CD4-positive, alpha-beta T cell (primary cell): ENCODE measurements at regions not wholly inside any gene's neighbourhood (a gene's known extent, or its start where the extent isn't known, plus 50 kb on each side); places are given as distances from the start of the nearest gene placed in this dataset.

Experiments used
- ATAC-seq: fragments of 200-7000 bp; cut with Tn5 transposase; one replicate; pipeline ENCODE4 v1.10.0; 2022; ENCODE audit warnings: mild to moderate bottlenecking; ENCODE audit not compliant: poor library complexity
- CTCF ChIA-PET: fragments of 350-600 bp; sonication (Branson Sonifier 250); formaldehyde crosslinking; loops from one replicate; lab custom pipeline; 2021; ENCODE audit warnings: antibody characterized with exemption, inconsistent platforms; lab: Charles Lee
- POLR2A ChIA-PET: fragments of 350-600 bp; sonication (Branson Sonifier 250); formaldehyde crosslinking; loops from one replicate; lab custom pipeline; 2021; ENCODE audit warnings: antibody characterized with exemption, inconsistent platforms; lab: Charles Lee
- DNase-seq, 14 experiments: peaks; one replicate each; pipeline ENCODE4 v3.0.0-alpha.2; 2013 to 2020; ENCODE audit warnings: mixed read lengths in 2 of 14
- H3K27ac ChIP-seq, 2 donors: one replicate each; pipeline versions ENCODE4 v1.5.1 to v1.7.0; 2013; ENCODE audit warnings: low read length in 2 of 2, low read depth in 1 of 2, mild to moderate bottlenecking in 1 of 2
- H3K27me3 ChIP-seq, 2 experiments: 1 replicate in 1 of 2; 2 replicates in 1 of 2; pipeline versions ENCODE4 v1.6.1 to v1.7.0; 2013; ENCODE audit warnings: low read length in 2 of 2, control low read depth in 1 of 2, mild to moderate bottlenecking in 1 of 2, moderate library complexity in 1 of 2; ENCODE audit not compliant: insufficient read depth in 2 of 2, control insufficient read depth in 1 of 2
- H3K36me3 ChIP-seq: one replicate; pipeline ENCODE4 v1.6.1; 2013; ENCODE audit warnings: low read length, control low read depth; ENCODE audit not compliant: insufficient read depth
- H3K4me1 ChIP-seq: one replicate; pipeline ENCODE4 v1.6.1; 2013; ENCODE audit warnings: low read length, control low read depth; ENCODE audit not compliant: insufficient read depth
- H3K4me3 ChIP-seq: one replicate; pipeline ENCODE4 v1.5.1; 2013; ENCODE audit warnings: mild to moderate bottlenecking, low read length, moderate library complexity
- H3K9me3 ChIP-seq, 2 experiments: 1 replicate in 1 of 2; 2 replicates in 1 of 2; pipeline versions ENCODE4 v1.6.1 to v1.7.0; 2013; ENCODE audit warnings: low read length in 2 of 2, mild to moderate bottlenecking in 2 of 2, control low read depth in 1 of 2, moderate library complexity in 1 of 2; ENCODE audit not compliant: control insufficient read depth in 1 of 2, insufficient read depth in 1 of 2
- H3K27ac Mint-ChIP-seq: one replicate; pipeline ENCODE4 v1.8.0; 2020; ENCODE audit warnings: mixed read lengths
- H3K27me3 Mint-ChIP-seq: one replicate; pipeline ENCODE4 v1.8.0; 2021; ENCODE audit warnings: mixed read lengths
- H3K36me3 Mint-ChIP-seq: one replicate; pipeline ENCODE4 v1.8.0; 2021; ENCODE audit warnings: low read depth, mixed read lengths
- H3K4me1 Mint-ChIP-seq: one replicate; pipeline ENCODE4 v1.8.0; 2021; ENCODE audit warnings: low read depth, mixed read lengths
- H3K4me3 Mint-ChIP-seq: one replicate; pipeline ENCODE4 v1.8.0; 2020; ENCODE audit warnings: mild to moderate bottlenecking, mixed read lengths
- H3K9me3 Mint-ChIP-seq: one replicate; pipeline ENCODE4 v1.8.0; 2020; ENCODE audit warnings: mixed read lengths
- intact Hi-C, 2 experiments: fragments of 100-400 bp; cut with DNase I in 1 of 2; cut with micrococcal nuclease in 1 of 2; formaldehyde crosslinking; loops; one replicate each; pipeline versions ENCODE4 v1.15.1 to v1.9.0; 2023 to 2025; cut with DNase I, micrococcal nuclease
- TF ChIP-seq, protein P1 (sequence below): fragments of 200-600 bp; IDR thresholded peaks from one replicate; pipeline ENCODE4 v1.8.0; 2022; ENCODE audit warnings: antibody characterized with exemption, mild to moderate bottlenecking

DNA sequence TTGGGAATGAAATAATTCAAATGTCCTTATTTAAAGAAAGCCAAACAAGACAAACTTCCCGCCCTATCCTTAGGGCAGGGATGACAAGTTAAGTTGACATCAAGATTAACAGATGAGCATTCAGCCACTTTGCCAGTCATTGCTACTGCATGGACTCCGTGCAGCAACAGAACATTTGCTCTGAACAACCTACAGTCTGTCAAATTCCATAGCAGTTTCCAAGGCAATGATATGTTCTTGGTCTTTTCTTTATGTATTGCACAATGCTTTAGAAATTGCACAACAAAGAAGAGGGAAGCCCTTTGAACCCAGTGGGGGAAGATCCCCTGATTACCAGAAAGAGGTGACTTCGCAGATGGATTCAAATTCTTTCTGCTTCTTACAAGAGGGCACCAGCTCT lies 269.8 kb downstream of the BCAT1 start:
- H3K27ac ChIP-seq = no peak overlapping the region
- no peak overlapping the region for H3K4me3 ChIP-seq
- intact Hi-C loops = no loop called here
- Mint-ChIP-seq H3K36me3 (no peaks in the 10 kb centered on the region), H3K27me3 (no peaks in the 10 kb centered on the region), H3K9me3 (no peaks in the 10 kb centered on the region), H3K4me3 (no peak overlapping the region), H3K27ac (no peak overlapping the region), H3K4me1 (no peaks in the 10 kb centered on the region)
- CTCF ChIA-PET = no interaction called here
- peak in 1 of 14 experiments; percentile 11 for DNase-seq
- H3K4me1 ChIP-seq = no peaks in the 10 kb centered on the region
- peaks cover 0 to 1% of the 10 kb centered on the region in 2 experiments for H3K9me3 ChIP-seq
- TF ChIP-seq, protein P1, sequence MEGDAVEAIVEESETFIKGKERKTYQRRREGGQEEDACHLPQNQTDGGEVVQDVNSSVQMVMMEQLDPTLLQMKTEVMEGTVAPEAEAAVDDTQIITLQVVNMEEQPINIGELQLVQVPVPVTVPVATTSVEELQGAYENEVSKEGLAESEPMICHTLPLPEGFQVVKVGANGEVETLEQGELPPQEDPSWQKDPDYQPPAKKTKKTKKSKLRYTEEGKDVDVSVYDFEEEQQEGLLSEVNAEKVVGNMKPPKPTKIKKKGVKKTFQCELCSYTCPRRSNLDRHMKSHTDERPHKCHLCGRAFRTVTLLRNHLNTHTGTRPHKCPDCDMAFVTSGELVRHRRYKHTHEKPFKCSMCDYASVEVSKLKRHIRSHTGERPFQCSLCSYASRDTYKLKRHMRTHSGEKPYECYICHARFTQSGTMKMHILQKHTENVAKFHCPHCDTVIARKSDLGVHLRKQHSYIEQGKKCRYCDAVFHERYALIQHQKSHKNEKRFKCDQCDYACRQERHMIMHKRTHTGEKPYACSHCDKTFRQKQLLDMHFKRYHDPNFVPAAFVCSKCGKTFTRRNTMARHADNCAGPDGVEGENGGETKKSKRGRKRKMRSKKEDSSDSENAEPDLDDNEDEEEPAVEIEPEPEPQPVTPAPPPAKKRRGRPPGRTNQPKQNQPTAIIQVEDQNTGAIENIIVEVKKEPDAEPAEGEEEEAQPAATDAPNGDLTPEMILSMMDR = no peak
- POLR2A ChIA-PET = no interaction called here
- no peaks in the 10 kb centered on the region for H3K27me3 ChIP-seq
- H3K36me3 ChIP-seq = no peaks in the 10 kb centered on the region
- no peak for ATAC-seq

DNA sequence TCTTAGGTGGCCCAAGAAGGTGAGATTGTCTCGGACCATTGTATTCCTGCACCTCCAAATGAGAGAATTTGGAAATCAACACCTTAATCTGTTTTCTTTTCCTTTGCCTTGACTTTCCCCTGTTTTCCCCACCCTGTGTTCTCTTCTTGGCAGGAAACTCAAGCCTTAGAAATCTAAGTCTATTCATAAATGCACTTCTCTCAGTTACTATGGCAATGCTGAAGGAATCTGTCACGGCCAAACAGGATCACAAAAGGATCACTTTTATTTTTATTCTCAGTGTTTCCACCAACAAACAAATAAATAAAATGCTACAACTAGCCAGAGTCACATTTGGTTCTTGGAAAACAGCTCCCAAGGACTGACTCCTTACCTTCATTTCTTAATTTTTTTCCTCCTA lies 270.5 kb downstream of the BCAT1 start:
- DNase-seq (no peak), ATAC-seq (no peak)
- CTCF ChIA-PET = no interaction called here
- intact Hi-C loops = no loop called here
- Histone ChIP-seq H3K36me3 (no peaks in the 10 kb centered on the region), H3K4me3 (no peak overlapping the region), H3K9me3 (peaks cover 0 to 6% of the 10 kb centered on the region in 2 experiments), H3K27me3 (no peaks in the 10 kb centered on the region), H3K27ac (no peak overlapping the region), H3K4me1 (no peaks in the 10 kb centered on the region)
- TF ChIP-seq, protein P1 = no peak
- Mint-ChIP-seq H3K36me3 (no peaks in the 10 kb centered on the region), H3K4me1 (no peaks in the 10 kb centered on the region), H3K9me3 (no peaks in the 10 kb centered on the region), H3K27me3 (no peaks in the 10 kb centered on the region), H3K27ac (no peak overlapping the region), H3K4me3 (no peak overlapping the region)
- POLR2A ChIA-PET = no interaction called here

DNA sequence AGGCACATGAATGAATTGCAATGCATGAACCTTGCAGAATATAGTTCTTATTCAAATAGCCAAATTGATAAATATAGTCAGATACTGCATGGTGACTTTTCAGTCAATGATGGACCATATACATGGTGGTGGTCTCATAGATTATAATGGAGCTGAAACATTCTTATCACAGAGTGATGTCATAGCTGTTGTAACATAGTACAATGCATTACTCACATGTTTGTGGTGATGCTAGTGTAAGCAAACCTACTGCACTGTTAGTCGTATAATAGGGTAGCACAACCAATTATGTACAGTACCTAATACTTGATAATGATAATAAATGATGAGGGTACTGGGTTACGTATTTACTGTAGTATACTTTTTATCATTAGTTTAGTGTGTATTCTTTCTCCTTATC lies 280.3 kb downstream of the BCAT1 start:
- Histone ChIP-seq H3K36me3 (no peaks in the 10 kb centered on the region), H3K9me3 (no peaks in the 10 kb centered on the region), H3K4me1 (no peaks in the 10 kb centered on the region), H3K27me3 (no peaks in the 10 kb centered on the region), H3K27ac (no peak overlapping the region), H3K4me3 (no peak overlapping the region)
- Mint-ChIP-seq H3K27ac (no peak overlapping the region), H3K4me3 (no peak overlapping the region), H3K9me3 (peaks cover 2% of the 10 kb centered on the region), H3K36me3 (no peaks in the 10 kb centered on the region), H3K4me1 (no peaks in the 10 kb centered on the region), H3K27me3 (no peaks in the 10 kb centered on the region)
- ATAC-seq (no peak), DNase-seq (no peak)
- CTCF ChIA-PET = no interaction called here
- POLR2A ChIA-PET = no interaction called here
- TF ChIP-seq, protein P1 = no peak
- intact Hi-C loops = no loop called here
